Endothelial cell of umbilical vein (primary cell): ENCODE measurements at regions not wholly inside any gene's neighbourhood (a gene's known extent, or its start where the extent isn't known, plus 50 kb on each side); places are given as distances from the start of the nearest gene placed in this dataset.

Source experiments
- BruUV-seq: library from RNA; stranded (reverse); fragments of 400-500 nt; replicated peaks from 2 replicates; lab custom pipeline; 2021; lab: Mats Ljungman, UMichigan
- CTCF ChIA-PET: fragments of 300-600, 350-600 bp; sonication (Branson Sonifier 250); formaldehyde crosslinking; loops from one replicate; lab custom pipeline; 2021; ENCODE audit warnings: antibody characterized with exemption, inconsistent platforms; lab: Charles Lee
- POLR2A ChIA-PET: fragments of 300-600, 350-600 bp; sonication (Branson Sonifier 250); formaldehyde crosslinking; loops from one replicate; lab custom pipeline; 2021; ENCODE audit warnings: antibody characterized with exemption, inconsistent platforms; lab: Charles Lee
- DNase-seq: peaks from one replicate; pipeline ENCODE4 v3.0.0-alpha.2; 2011; ENCODE audit warnings: low read depth, low spot score
- FAIRE-seq: peaks from 2 replicates; lab custom pipeline; 2011; peaks lifted over from hg19 to GRCh38; lab: Jason Lieb, UNC
- H2AFZ ChIP-seq: 2 replicates; pipeline ENCODE4 v1.6.0; 2012; ENCODE audit warnings: low read depth, low read length, control low read depth, inconsistent platforms
- H3K27ac ChIP-seq: 2 replicates; pipeline ENCODE4 v1.5.1; 2011; ENCODE audit warnings: low read depth, mild to moderate bottlenecking, control low read depth, low read length, moderate library complexity; ENCODE audit not compliant: insufficient read depth
- H3K27me3 ChIP-seq, 2 experiments: 2 replicates each; pipeline versions ENCODE4 v1.6.0 to v1.6.1; 2011; ENCODE audit warnings: low read length in 2 of 2, mixed read lengths in 1 of 2; ENCODE audit not compliant: control insufficient read depth in 2 of 2, insufficient read depth in 2 of 2
- H3K36me3 ChIP-seq, 2 experiments: 2 replicates in 1 of 2; 3 replicates in 1 of 2; pipeline ENCODE4 v1.5.1; 2011; ENCODE audit warnings: low read length in 2 of 2, mild to moderate bottlenecking in 1 of 2, moderate library complexity in 1 of 2; ENCODE audit not compliant: control insufficient read depth in 2 of 2, insufficient read depth in 2 of 2; ENCODE audit errors: extremely low read depth in 1 of 2
- H3K4me1 ChIP-seq: 3 replicates; pipeline ENCODE4 v1.5.1; 2011; ENCODE audit warnings: mild to moderate bottlenecking, low read length; ENCODE audit not compliant: control insufficient read depth, insufficient read depth; ENCODE audit errors: extremely low read depth
- H3K4me2 ChIP-seq: 2 replicates; pipeline ENCODE4 v1.6.1; 2011; ENCODE audit warnings: low read length, control low read depth, mixed read lengths; ENCODE audit not compliant: insufficient read depth
- H3K4me3 ChIP-seq, 3 experiments: fragments of 200-600 bp in 1 of 3; sonication (generic), shearing (Covaris generic) in 1 of 3; replicated peaks in 1 of 3; 2 replicates each; pipeline ENCODE4 v1.5.1; 2011 to 2016; ENCODE audit warnings: control low read depth in 3 of 3, low read length in 3 of 3, mild to moderate bottlenecking in 2 of 3, inconsistent platforms in 1 of 3, low read depth in 1 of 3, moderate library complexity in 1 of 3; ENCODE audit not compliant: insufficient read depth in 1 of 3
- H3K79me2 ChIP-seq: 2 replicates; pipeline ENCODE4 v1.6.0; 2012; ENCODE audit warnings: low read length, inconsistent platforms; ENCODE audit not compliant: control insufficient read depth, insufficient read depth
- H3K9ac ChIP-seq: replicated peaks from 2 replicates; pipeline ENCODE3; 2011; ENCODE audit warnings: low read length, control low read depth; ENCODE audit not compliant: insufficient read depth; ENCODE audit errors: extremely low read depth
- H3K9me1 ChIP-seq: replicated peaks from 3 replicates; pipeline ENCODE4 v1.6.0; 2011; ENCODE audit warnings: mild to moderate bottlenecking, low read length; ENCODE audit not compliant: control insufficient read depth, insufficient read depth; ENCODE audit errors: extremely low read depth
- H3K9me3 ChIP-seq: replicated peaks from 2 replicates; pipeline ENCODE4 v1.5.1; 2012; ENCODE audit warnings: low read length, inconsistent platforms; ENCODE audit not compliant: control insufficient read depth, insufficient read depth
- H4K20me1 ChIP-seq: replicated peaks from 2 replicates; pipeline ENCODE3; 2011; ENCODE audit warnings: mild to moderate bottlenecking, low read length; ENCODE audit not compliant: control insufficient read depth, insufficient read depth; ENCODE audit errors: extremely low read depth
- CTCF ChIP-seq, 2 donors: IDR thresholded peaks; 1 replicate in 1 of 2; 2 replicates in 1 of 2; pipeline ENCODE4 v1.5.1; 2011; ENCODE audit warnings: low read length in 2 of 2, mild to moderate bottlenecking in 2 of 2, moderate library complexity in 2 of 2, control low read depth in 1 of 2, inconsistent platforms in 1 of 2, low read depth in 1 of 2; ENCODE audit not compliant: insufficient read depth in 1 of 2; ENCODE audit errors: extremely low read depth in 1 of 2
- EZH2 ChIP-seq: IDR thresholded peaks from 2 replicates; pipeline ENCODE4 v1.6.1; 2012; ENCODE audit warnings: borderline replicate concordance, low read depth, mild to moderate bottlenecking, moderate library complexity, low read length, inconsistent platforms; ENCODE audit not compliant: severe bottlenecking
- FOS ChIP-seq: IDR thresholded peaks from 2 replicates; pipeline ENCODE4 v1.6.1; 2011; ENCODE audit warnings: mild to moderate bottlenecking, low read length, moderate library complexity, borderline replicate concordance; ENCODE audit not compliant: insufficient read depth
- GATA2 ChIP-seq: IDR thresholded peaks from 2 replicates; pipeline ENCODE4 v1.7.0; 2011; ENCODE audit warnings: low read depth, mild to moderate bottlenecking, moderate library complexity, mixed read lengths, low read length; ENCODE audit not compliant: insufficient read length, insufficient read depth
- JUN ChIP-seq: IDR thresholded peaks from 2 replicates; pipeline ENCODE4 v1.6.1; 2011; ENCODE audit warnings: borderline replicate concordance, low read depth; ENCODE audit not compliant: insufficient read length, insufficient read depth
- MAX ChIP-seq: IDR thresholded peaks from 2 replicates; pipeline ENCODE4 v1.6.1; 2011; ENCODE audit not compliant: insufficient read depth, insufficient read length
- MYC ChIP-seq: IDR thresholded peaks from one replicate; pipeline ENCODE4 v1.6.1; 2011; ENCODE audit warnings: mild to moderate bottlenecking, low read depth, low read length
- POLR2A ChIP-seq: IDR thresholded peaks from 2 replicates; pipeline ENCODE4 v1.6.1; 2012; ENCODE audit warnings: low read depth, mild to moderate bottlenecking, control low read depth, low read length
- POLR2AphosphoS5 ChIP-seq: IDR thresholded peaks from 2 replicates; pipeline ENCODE4 v1.6.1; 2012; ENCODE audit warnings: low read depth, mild to moderate bottlenecking, control low read depth, low read length, moderate library complexity; ENCODE audit not compliant: insufficient read depth
- dilution Hi-C: fragments of 300-500 bp; cut with MboI; formaldehyde crosslinking; loops from one replicate; pipeline ENCODE4 v1.15.0; 2019; ENCODE audit warnings: low sequenced_read_pairs; ENCODE audit not compliant: extremely low pct_ligation_motif_present
- intact Hi-C: fragments of 100-400 bp; cut with micrococcal nuclease; formaldehyde crosslinking; loops from one replicate; pipeline ENCODE4 v1.10.0; 2022

- Histone ChIP-seq H3K9me1 (no peaks in the 10 kb centered on the region), H3K4me3 (no peak overlapping the region), H3K79me2 (no peaks in the 10 kb centered on the region), H3K9ac (no peak overlapping the region), H3K4me1 (no peaks in the 10 kb centered on the region), H3K27me3 (no peaks in the 10 kb centered on the region), H2AFZ (no peak overlapping the region), H4K20me1 (no peaks in the 10 kb centered on the region), H3K36me3 (no peaks in the 10 kb centered on the region), H3K27ac (no peak overlapping the region), H3K9me3 (peaks cover 4% of the 10 kb centered on the region), H3K4me2 (no peak overlapping the region)
- dilution Hi-C loops: no loop called here
- DNase-seq (no peak), FAIRE-seq (no peak)
- no TSS peak for BruUV-seq
- TF ChIP-seq CTCF (IDR thresholded peaks at IDR 0.05; ENCODE audit: extremely low read depth in 1 of 2, insufficient read depth in 1 of 2, low read depth in 1 of 2, low read length in 2 of 2) (no peak), EZH2 (no peak), POLR2AphosphoS5 (no peak), GATA2 (no peak), POLR2A (no peak), JUN (no peak), MAX (no peak), FOS (no peak), MYC (no peak)
- CTCF ChIA-PET: interaction anchor here (1.0 kb wide), 1 partner anchor 14 kb away, joined by 3 read pairs; no protein-coding TSS in a partner anchor
- POLR2A ChIA-PET: no interaction called here
- intact Hi-C loops: no loop called here
Observed at GRCh38 chr22:49415151-49415951, 412.3 kb downstream of the BRD1 start.
